ENCODE measurements at regions not wholly inside any gene's neighbourhood (a gene's known extent, or its start where the extent isn't known, plus 50 kb on each side); places are given as distances from the start of the nearest gene placed in this dataset.
"Not testable (repeated sequence)": the region's sequence is repeated elsewhere in the genome, so short reads cannot be mapped to it uniquely, and the experiment has no call there.

- no peak for ATAC-seq
- no peaks in the 10 kb centered on the region for H3K9me3 ChIP-seq (ENCODE audit: control insufficient read depth, low read length, poor library complexity, severe bottlenecking)
- Mint-ChIP-seq H3K4me3 (no peak overlapping the region), H3K4me1 (peaks cover 5% of the 10 kb centered on the region), H3K36me3 (ENCODE audit: low read depth) (no peaks in the 10 kb centered on the region), H3K27ac (no peak overlapping the region), H3K27me3 (no peaks in the 10 kb centered on the region)
- DNase-seq = no peak
Observed at GRCh38 chr12:96085475-96085874, 50.1 kb upstream of the LTA4H start.

- H3K27me3 Mint-ChIP-seq; H3K9me3 ChIP-seq (ENCODE audit: control insufficient read depth, low read length, poor library complexity, severe bottlenecking); H3K4me1 Mint-ChIP-seq; ATAC-seq; H3K4me3 Mint-ChIP-seq; DNase-seq; H3K27ac Mint-ChIP-seq; H3K36me3 Mint-ChIP-seq (ENCODE audit: low read depth): not testable (repeated sequence)
Observed at GRCh38 chr12:96086190-96086589, 50.8 kb upstream of the LTA4H start.

GRCh38 chr12:96091833-96092232 lies 56.4 kb upstream of the LTA4H start:
- peaks cover 21% of the 10 kb centered on the region for H3K4me1 Mint-ChIP-seq
- H3K4me3 Mint-ChIP-seq = no peak overlapping the region
- no peaks in the 10 kb centered on the region for H3K36me3 Mint-ChIP-seq (ENCODE audit: low read depth)
- ATAC-seq = no peak
- no peaks in the 10 kb centered on the region for H3K9me3 ChIP-seq (ENCODE audit: control insufficient read depth, low read length, poor library complexity, severe bottlenecking)
- DNase-seq = no peak
- H3K27ac Mint-ChIP-seq = no peak overlapping the region
- no peaks in the 10 kb centered on the region for H3K27me3 Mint-ChIP-seq

GRCh38 chr12:96093543-96094196 lies 58.3 kb upstream of the LTA4H start:
- H3K4me1 Mint-ChIP-seq = peaks cover 25% of the 10 kb centered on the region

GRCh38 chr12:96094201-96094600 lies 58.8 kb upstream of the LTA4H start:
- H3K4me3 Mint-ChIP-seq = peak overlapping the region; percentile 58
- ATAC-seq = peak; percentile 35

More at GRCh38 chr12:96093543-96094196, 58.3 kb upstream of the LTA4H start:
- Mint-ChIP-seq H3K4me3 (peak overlapping the region; percentile 58), H3K36me3 (ENCODE audit: low read depth) (no peaks in the 10 kb centered on the region), H3K27me3 (no peaks in the 10 kb centered on the region), H3K27ac (peak overlapping the region; percentile 56)
- no peak for ATAC-seq
- DNase-seq = no peak
- no peaks in the 10 kb centered on the region for H3K9me3 ChIP-seq (ENCODE audit: control insufficient read depth, low read length, poor library complexity, severe bottlenecking)

GRCh38 chr12:96098631-96099030 lies 63.2 kb upstream of the LTA4H start:
- Mint-ChIP-seq H3K27me3 (no peaks in the 10 kb centered on the region), H3K27ac (peak overlapping the region; percentile 60), H3K4me3 (no peak overlapping the region), H3K4me1 (peaks cover 33% of the 10 kb centered on the region), H3K36me3 (ENCODE audit: low read depth) (no peaks in the 10 kb centered on the region)
- no peak for DNase-seq
- no peaks in the 10 kb centered on the region for H3K9me3 ChIP-seq (ENCODE audit: control insufficient read depth, low read length, poor library complexity, severe bottlenecking)
- ATAC-seq = no peak

More at GRCh38 chr12:96094201-96094600, 58.8 kb upstream of the LTA4H start:
- Mint-ChIP-seq H3K36me3 (ENCODE audit: low read depth) (no peaks in the 10 kb centered on the region), H3K27ac (peak overlapping the region; percentile 56), H3K27me3 (no peaks in the 10 kb centered on the region), H3K4me1 (peaks cover 26% of the 10 kb centered on the region)
- no peak for DNase-seq
- no peaks in the 10 kb centered on the region for H3K9me3 ChIP-seq (ENCODE audit: control insufficient read depth, low read length, poor library complexity, severe bottlenecking)

- Mint-ChIP-seq H3K27me3 (no peaks in the 10 kb centered on the region), H3K4me3 (peak overlapping the region; percentile 75)
Observed at GRCh38 chr12:96099421-96099820, 64.0 kb upstream of the LTA4H start.

GRCh38 chr12:96099986-96100385 lies 64.6 kb upstream of the LTA4H start:
- ATAC-seq = peak; percentile 51

More at GRCh38 chr12:96099421-96099820, 64.0 kb upstream of the LTA4H start:
- Mint-ChIP-seq H3K36me3 (ENCODE audit: low read depth) (no peaks in the 10 kb centered on the region), H3K4me1 (peaks cover 25% of the 10 kb centered on the region), H3K27ac (peak overlapping the region; percentile 60)
- no peak for ATAC-seq
- no peaks in the 10 kb centered on the region for H3K9me3 ChIP-seq (ENCODE audit: control insufficient read depth, low read length, poor library complexity, severe bottlenecking)
- DNase-seq = no peak

GRCh38 chr12:96101806-96102205 lies 66.4 kb upstream of the LTA4H start:
- Mint-ChIP-seq H3K4me3 (no peak overlapping the region), H3K27ac (no peak overlapping the region), H3K4me1 (peaks cover 26% of the 10 kb centered on the region), H3K27me3 (no peaks in the 10 kb centered on the region), H3K36me3 (ENCODE audit: low read depth) (no peaks in the 10 kb centered on the region)
- ATAC-seq = no peak
- DNase-seq = no peak
- H3K9me3 ChIP-seq (ENCODE audit: control insufficient read depth, low read length, poor library complexity, severe bottlenecking) = no peaks in the 10 kb centered on the region

More at GRCh38 chr12:96099986-96100385, 64.6 kb upstream of the LTA4H start:
- Mint-ChIP-seq H3K4me3 (peak overlapping the region; percentile 75), H3K27ac (peak overlapping the region; percentile 88), H3K27me3 (no peaks in the 10 kb centered on the region), H3K4me1 (peaks cover 20% of the 10 kb centered on the region), H3K36me3 (ENCODE audit: low read depth) (no peaks in the 10 kb centered on the region)
- DNase-seq = no peak
- no peaks in the 10 kb centered on the region for H3K9me3 ChIP-seq (ENCODE audit: control insufficient read depth, low read length, poor library complexity, severe bottlenecking)

GRCh38 chr12:96103067-96103644 lies 67.8 kb upstream of the LTA4H start:
- Mint-ChIP-seq H3K27me3 (no peaks in the 10 kb centered on the region), H3K4me1 (peaks cover 33% of the 10 kb centered on the region), H3K36me3 (ENCODE audit: low read depth) (no peaks in the 10 kb centered on the region), H3K27ac (no peak overlapping the region), H3K4me3 (no peak overlapping the region)
- DNase-seq = no peak
- no peak for ATAC-seq
- no peaks in the 10 kb centered on the region for H3K9me3 ChIP-seq (ENCODE audit: control insufficient read depth, low read length, poor library complexity, severe bottlenecking)

GRCh38 chr12:96104566-96104965 lies 69.2 kb upstream of the LTA4H start:
- Mint-ChIP-seq H3K4me1 (peaks cover 28% of the 10 kb centered on the region), H3K36me3 (ENCODE audit: low read depth) (no peaks in the 10 kb centered on the region), H3K27me3 (no peaks in the 10 kb centered on the region), H3K4me3 (no peak overlapping the region), H3K27ac (no peak overlapping the region)
- H3K9me3 ChIP-seq (ENCODE audit: control insufficient read depth, low read length, poor library complexity, severe bottlenecking) = no peaks in the 10 kb centered on the region
- DNase-seq (no peak), ATAC-seq (no peak)

GRCh38 chr12:96106137-96106536 lies 70.8 kb upstream of the LTA4H start:
- no peaks in the 10 kb centered on the region for H3K27me3 Mint-ChIP-seq
- no peak overlapping the region for H3K4me3 Mint-ChIP-seq
- DNase-seq (no peak), ATAC-seq (no peak)
- H3K9me3 ChIP-seq (ENCODE audit: control insufficient read depth, low read length, poor library complexity, severe bottlenecking) = no peaks in the 10 kb centered on the region
- H3K27ac Mint-ChIP-seq = no peak overlapping the region
- H3K4me1 Mint-ChIP-seq = peaks cover 20% of the 10 kb centered on the region
- no peaks in the 10 kb centered on the region for H3K36me3 Mint-ChIP-seq (ENCODE audit: low read depth)

- Mint-ChIP-seq H3K4me3 (no peak overlapping the region), H3K36me3 (ENCODE audit: low read depth) (no peaks in the 10 kb centered on the region), H3K4me1 (peaks cover 20% of the 10 kb centered on the region), H3K27me3 (no peaks in the 10 kb centered on the region), H3K27ac (peak overlapping the region; percentile 94)
- H3K9me3 ChIP-seq (ENCODE audit: control insufficient read depth, low read length, poor library complexity, severe bottlenecking) = no peaks in the 10 kb centered on the region
- ATAC-seq (no peak), DNase-seq (no peak)
Observed at GRCh38 chr12:96107236-96107635, 71.8 kb upstream of the LTA4H start.

GRCh38 chr12:96108321-96108720 lies 72.9 kb upstream of the LTA4H start:
- H3K4me1 Mint-ChIP-seq = peaks cover 20% of the 10 kb centered on the region
- peak overlapping the region; percentile 74 for H3K4me3 Mint-ChIP-seq
- H3K27me3 Mint-ChIP-seq = no peaks in the 10 kb centered on the region
- H3K36me3 Mint-ChIP-seq (ENCODE audit: low read depth) = no peaks in the 10 kb centered on the region
- H3K27ac Mint-ChIP-seq = peak overlapping the region; percentile 94
- no peak for DNase-seq
- peak; percentile 64 for ATAC-seq
- no peaks in the 10 kb centered on the region for H3K9me3 ChIP-seq (ENCODE audit: control insufficient read depth, low read length, poor library complexity, severe bottlenecking)
